ENCODE measurements at regions not wholly inside any gene's neighbourhood (a gene's known extent, or its start where the extent isn't known, plus 50 kb on each side); places are given as distances from the start of the nearest gene placed in this dataset.

GRCh38 chrX:38965888-38966287 lies 164.6 kb downstream of the MID1IP1 start:
- no peak overlapping the region for H3K4me3 Mint-ChIP-seq
- H3K27ac Mint-ChIP-seq = no peak overlapping the region
- TF ChIP-seq, protein P1, sequence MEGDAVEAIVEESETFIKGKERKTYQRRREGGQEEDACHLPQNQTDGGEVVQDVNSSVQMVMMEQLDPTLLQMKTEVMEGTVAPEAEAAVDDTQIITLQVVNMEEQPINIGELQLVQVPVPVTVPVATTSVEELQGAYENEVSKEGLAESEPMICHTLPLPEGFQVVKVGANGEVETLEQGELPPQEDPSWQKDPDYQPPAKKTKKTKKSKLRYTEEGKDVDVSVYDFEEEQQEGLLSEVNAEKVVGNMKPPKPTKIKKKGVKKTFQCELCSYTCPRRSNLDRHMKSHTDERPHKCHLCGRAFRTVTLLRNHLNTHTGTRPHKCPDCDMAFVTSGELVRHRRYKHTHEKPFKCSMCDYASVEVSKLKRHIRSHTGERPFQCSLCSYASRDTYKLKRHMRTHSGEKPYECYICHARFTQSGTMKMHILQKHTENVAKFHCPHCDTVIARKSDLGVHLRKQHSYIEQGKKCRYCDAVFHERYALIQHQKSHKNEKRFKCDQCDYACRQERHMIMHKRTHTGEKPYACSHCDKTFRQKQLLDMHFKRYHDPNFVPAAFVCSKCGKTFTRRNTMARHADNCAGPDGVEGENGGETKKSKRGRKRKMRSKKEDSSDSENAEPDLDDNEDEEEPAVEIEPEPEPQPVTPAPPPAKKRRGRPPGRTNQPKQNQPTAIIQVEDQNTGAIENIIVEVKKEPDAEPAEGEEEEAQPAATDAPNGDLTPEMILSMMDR (IDR thresholded peaks at IDR 0.05) = no peak
- no peaks in the 10 kb centered on the region for H3K27me3 Mint-ChIP-seq (ENCODE audit: low read depth, poor library complexity)
- H3K4me1 Mint-ChIP-seq = peaks cover 5% of the 10 kb centered on the region
- peaks cover 6% of the 10 kb centered on the region for H3K36me3 Mint-ChIP-seq (ENCODE audit: low read depth)
- DNase-seq = no peak
- H3K9me3 Mint-ChIP-seq = peaks cover 57% of the 10 kb centered on the region

DNA sequence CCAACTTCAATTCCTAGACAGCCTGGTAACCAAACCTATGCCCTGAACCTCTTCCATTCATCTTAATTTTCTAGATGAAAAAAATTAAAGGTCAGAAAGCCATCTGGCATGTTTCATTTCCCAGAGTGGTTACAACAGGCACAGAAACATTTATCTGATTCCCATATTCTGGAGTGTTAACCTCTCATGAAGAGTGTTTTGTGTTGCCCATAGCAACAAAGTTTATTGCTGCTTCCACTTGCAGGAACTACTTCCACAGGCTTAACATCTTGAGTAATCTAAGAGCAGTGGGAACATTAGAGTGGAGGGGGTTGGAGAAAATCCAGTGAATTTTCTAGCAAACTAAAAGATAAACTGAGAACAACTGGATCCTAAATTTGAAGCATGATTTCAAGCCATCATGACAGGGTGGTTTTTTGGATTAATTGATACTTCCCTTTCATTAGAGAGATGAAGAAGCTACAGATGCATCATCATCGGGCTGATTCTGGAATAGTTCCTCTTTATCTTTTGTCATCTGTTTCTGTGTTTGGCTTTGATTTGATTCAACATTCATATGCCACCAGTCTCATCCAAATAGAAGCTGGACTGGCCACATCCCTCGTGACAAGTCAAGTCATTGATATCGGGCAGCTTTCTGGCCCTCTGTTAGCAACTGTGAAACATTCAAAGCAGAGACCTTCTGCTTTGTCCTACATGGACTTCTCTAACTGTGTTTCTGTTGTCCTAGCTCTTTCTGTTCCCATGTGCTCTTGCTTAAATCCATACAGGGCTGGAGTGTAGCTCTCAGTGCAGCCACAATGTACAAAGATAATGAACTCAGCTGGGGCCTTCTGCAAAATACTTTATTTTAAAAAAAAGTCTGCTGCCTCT lies 167.3 kb downstream of the MID1IP1 start:
- peaks cover 3% of the 10 kb centered on the region for H3K27me3 Mint-ChIP-seq (ENCODE audit: low read depth, poor library complexity)

DNA sequence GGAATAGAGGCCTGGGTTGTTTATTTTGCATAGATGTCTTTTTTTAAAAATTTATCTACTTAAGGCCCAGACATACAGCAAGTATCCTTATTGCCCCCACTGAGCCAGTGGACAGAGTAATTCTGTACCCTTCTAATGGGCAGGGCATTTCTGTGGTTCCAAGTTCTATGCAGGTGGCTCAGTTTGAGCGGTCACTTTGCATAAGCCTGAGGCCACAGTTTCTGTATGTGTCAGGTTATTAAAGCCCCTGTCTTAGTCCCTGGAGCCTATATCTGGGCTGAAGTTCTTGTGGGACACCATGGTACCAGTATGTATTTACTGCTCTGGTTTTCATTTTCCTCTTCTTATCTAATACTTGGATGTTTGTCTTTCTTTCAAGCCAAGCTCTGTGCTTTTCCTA lies 168.8 kb downstream of the MID1IP1 start:
- Mint-ChIP-seq H3K36me3 (ENCODE audit: low read depth) (no peaks in the 10 kb centered on the region), H3K4me1 (peaks cover 5% of the 10 kb centered on the region), H3K9me3 (peaks cover 35% of the 10 kb centered on the region), H3K4me3 (no peak overlapping the region), H3K27me3 (ENCODE audit: low read depth, poor library complexity) (peaks cover 3% of the 10 kb centered on the region), H3K27ac (no peak overlapping the region)
- TF ChIP-seq, protein P1 (IDR thresholded peaks at IDR 0.05) = no peak
- DNase-seq = no peak

More for the DNA sequence above, 167.3 kb downstream of the MID1IP1 start:
- DNase-seq = no peak
- peaks cover 6% of the 10 kb centered on the region for H3K36me3 Mint-ChIP-seq (ENCODE audit: low read depth)
- no peak overlapping the region for H3K27ac Mint-ChIP-seq
- H3K4me1 Mint-ChIP-seq = peaks cover 5% of the 10 kb centered on the region
- H3K4me3 Mint-ChIP-seq = no peak overlapping the region
- peaks cover 43% of the 10 kb centered on the region for H3K9me3 Mint-ChIP-seq
- TF ChIP-seq, protein P1 (IDR thresholded peaks at IDR 0.05) = no peak

- Mint-ChIP-seq H3K9me3 (peaks cover 32% of the 10 kb centered on the region), H3K4me1 (peaks cover 5% of the 10 kb centered on the region), H3K36me3 (ENCODE audit: low read depth) (no peaks in the 10 kb centered on the region), H3K27me3 (ENCODE audit: low read depth, poor library complexity) (peaks cover 3% of the 10 kb centered on the region), H3K27ac (peak overlapping the region; percentile 26), H3K4me3 (no peak overlapping the region)
- TF ChIP-seq, protein P1 (IDR thresholded peaks at IDR 0.05) = no peak
- DNase-seq = no peak
Observed at GRCh38 chrX:38970845-38971244, 169.6 kb downstream of the MID1IP1 start.

DNA sequence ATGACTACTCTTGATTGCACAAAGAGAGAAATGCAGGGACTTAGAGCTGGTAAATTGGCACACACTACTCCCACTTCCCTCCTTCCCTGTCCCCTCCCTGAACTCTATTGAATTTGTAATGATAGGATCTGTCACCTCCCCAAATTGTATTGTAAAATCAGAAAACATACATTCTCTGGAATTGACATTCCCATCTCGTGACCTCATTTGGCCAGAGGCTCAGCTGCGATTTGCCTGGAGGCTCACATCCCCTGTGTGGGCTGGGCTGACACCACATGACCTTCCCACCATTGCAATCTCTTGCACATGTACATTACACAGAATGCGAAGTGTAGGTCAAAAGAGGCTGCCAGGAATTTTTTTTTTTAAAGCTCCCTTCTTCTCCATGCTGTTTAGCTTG lies 172.1 kb downstream of the MID1IP1 start:
- TF ChIP-seq, protein P1 (IDR thresholded peaks at IDR 0.05) = no peak
- Mint-ChIP-seq H3K36me3 (ENCODE audit: low read depth) (no peaks in the 10 kb centered on the region), H3K4me3 (no peak overlapping the region), H3K4me1 (no peaks in the 10 kb centered on the region), H3K27me3 (ENCODE audit: low read depth, poor library complexity) (peaks cover 3% of the 10 kb centered on the region), H3K9me3 (peaks cover 22% of the 10 kb centered on the region), H3K27ac (no peak overlapping the region)
- no peak for DNase-seq

GRCh38 chrX:38974542-38974941 lies 173.3 kb downstream of the MID1IP1 start:
- no peaks in the 10 kb centered on the region for H3K36me3 Mint-ChIP-seq (ENCODE audit: low read depth)
- no peak overlapping the region for H3K4me3 Mint-ChIP-seq
- H3K9me3 Mint-ChIP-seq = peaks cover 26% of the 10 kb centered on the region
- TF ChIP-seq, protein P1 (IDR thresholded peaks at IDR 0.05) = no peak
- H3K4me1 Mint-ChIP-seq = no peaks in the 10 kb centered on the region
- no peak overlapping the region for H3K27ac Mint-ChIP-seq
- no peak for DNase-seq
- peaks cover 3% of the 10 kb centered on the region for H3K27me3 Mint-ChIP-seq (ENCODE audit: low read depth, poor library complexity)

Data from nephron progenitor cell (in vitro differentiated cells).